ENCODE measurements at regions not wholly inside any gene's neighbourhood (a gene's known extent, or its start where the extent isn't known, plus 50 kb on each side); places are given as distances from the start of the nearest gene placed in this dataset.
"Not testable (repeated sequence)": the region's sequence is repeated elsewhere in the genome, so short reads cannot be mapped to it uniquely, and the experiment has no call there.

DNA sequence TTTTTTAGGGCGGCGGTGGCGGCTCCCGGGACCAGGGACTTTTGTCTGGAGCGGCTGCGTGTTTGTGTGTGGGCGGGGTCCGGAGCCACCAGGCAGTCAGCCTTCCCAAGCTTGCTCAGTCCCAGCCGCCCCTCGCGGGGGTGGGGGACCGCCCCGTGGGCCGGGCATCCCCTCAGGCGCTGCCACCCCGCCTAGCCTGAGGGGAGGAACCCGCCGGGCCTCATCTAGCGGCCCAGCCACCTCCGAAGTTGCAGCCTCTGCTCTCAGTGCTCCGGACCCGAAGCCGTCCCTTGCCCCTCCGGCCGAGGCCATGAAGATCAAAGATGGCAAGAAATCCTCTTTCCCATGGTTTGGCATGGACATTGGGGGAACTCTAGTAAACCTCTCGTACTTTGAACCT, 235.2 kb downstream of the OR4C45 start:
- no peak for DNase-seq

DNA sequence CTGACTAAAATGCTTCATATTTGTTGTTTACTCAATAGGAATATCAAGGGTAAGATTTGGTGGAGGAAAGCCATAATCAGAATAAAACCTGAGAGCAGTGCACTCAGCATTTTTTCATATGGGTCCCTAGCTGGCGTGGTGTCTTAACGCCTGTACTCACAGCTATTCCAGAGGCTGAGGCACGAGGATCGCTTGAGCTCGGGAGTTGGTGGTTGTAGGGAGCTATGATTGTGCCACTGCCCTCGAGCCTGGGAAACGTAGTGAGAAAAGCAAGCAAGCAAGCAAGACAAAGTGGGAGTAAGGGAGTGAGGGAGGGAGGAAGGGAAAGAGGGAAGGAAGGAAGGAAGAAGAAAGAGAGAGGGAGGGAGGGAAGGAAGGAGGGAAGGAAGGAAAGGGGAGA, 242.5 kb downstream of the OR4C45 start:
- no peak for DNase-seq

DNA sequence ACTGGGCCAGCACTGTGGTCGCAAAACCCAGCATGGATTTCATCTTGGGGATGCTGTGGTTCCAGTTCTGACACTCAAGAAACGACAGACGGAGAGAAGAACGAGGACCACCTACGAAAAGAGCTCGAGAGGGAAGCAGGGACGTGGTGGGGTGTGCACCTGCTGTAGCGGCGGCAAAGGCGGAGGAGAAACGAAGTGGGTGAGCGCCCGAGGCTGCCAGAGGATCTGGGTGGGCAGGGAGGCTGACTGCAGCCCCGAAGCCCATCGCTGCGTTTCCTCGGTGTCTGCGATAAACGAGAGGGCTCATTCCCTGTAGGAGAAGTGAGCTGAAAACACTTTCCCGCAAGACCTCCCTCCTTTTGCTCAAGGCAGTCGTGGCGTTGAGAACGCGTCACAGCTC, 246.1 kb downstream of the OR4C45 start:
- DNase-seq: no peak

DNA sequence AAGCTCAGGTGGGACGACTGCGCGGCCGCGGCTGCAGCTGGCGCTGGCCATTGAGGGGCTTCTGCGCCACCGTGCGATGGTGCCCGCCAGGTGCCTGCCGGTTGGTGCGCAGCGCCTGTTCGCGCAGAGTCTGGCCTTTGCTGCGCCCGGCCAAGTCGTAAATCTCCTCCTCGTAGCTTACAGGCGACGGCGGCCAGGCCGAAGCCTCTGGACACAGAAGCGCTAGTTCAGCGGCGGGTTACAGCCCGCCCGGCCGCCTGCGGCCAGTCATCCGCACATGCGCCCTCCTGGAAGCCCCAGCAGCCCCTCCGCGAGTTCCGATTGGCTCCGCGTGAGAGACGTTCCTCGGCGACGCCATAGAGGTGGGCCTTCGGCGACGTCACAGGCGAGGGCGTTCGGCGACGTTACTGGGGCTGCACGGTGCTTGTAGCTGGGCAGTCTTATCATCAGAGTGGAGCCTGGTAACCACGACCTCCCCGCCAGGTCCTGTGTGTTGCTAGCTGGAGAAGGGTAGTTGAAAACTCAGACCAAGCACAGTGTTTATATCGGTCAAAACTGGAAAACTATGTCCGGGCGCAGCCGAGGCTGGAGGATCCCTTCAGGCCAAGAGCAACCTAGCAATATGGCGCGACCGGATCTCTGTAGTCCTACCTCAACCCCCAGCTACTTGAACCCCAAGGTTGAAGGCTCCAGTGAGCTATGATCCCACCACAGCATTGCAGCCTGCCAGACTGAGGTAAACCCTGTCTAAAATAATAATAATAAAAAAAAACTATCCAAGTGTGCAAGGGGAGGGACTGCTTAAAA, 265.7 kb downstream of the OR4C45 start:
- DNase-seq: no peak

DNA sequence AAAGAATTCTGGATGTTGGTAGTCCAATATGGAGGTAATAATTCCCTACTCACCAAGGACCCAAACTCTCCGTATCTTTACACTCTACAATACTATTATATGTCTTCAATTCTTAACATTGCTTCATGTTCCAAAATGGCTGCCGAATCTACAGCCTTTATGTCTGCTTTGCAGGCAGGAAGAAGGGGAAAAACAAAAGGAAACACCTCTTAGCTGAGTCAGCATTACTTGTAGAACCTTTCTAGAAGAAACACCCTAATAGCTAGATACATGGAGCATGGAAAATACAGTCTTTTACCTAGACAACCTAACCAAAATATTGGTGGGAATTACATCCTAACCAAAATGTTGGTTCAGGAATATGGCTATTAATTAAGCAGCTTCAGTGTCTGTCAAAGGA, 298.0 kb downstream of the OR4C45 start:
- DNase-seq: not testable (repeated sequence)

DNA sequence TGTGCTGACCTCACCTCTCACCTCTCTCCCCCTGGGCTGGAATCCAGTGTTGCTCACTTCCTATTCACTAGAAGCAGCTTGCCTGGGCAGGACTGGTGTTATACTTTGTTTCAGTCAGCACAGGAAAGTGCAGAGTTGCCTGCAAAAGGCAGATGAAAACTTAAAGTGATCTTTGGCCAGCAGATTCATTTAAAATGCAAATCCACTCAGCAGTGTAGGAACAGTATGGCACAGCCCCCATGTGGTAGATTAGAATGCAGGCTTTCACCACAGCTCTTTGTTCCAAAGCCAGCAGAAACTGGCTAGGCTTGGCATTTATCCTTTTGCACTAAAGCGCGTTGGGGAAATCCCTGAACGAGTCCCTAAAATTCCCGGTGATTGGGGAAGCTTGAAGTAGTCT, 301.2 kb downstream of the OR4C45 start:
- no peak for DNase-seq

DNA sequence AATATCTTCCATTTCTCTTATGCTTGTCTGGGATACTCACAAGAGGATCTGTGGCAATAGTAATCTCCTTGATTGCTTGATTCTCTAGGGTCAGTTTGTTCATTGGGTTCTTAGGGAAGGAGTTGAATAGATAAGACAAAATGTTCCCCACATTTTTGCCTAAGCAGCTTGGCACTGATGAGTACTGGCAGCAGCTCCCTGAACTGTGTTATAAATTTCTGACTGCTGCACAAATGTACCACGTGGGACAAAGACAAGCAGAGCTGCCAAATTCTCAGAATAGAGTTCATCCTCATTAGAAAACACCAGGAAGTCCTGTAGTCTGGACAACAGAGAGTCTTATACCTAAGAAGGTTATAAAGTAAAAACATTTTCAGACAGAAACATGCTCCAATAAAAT, 304.8 kb downstream of the OR4C45 start:
- DNase-seq: not testable (repeated sequence)

DNA sequence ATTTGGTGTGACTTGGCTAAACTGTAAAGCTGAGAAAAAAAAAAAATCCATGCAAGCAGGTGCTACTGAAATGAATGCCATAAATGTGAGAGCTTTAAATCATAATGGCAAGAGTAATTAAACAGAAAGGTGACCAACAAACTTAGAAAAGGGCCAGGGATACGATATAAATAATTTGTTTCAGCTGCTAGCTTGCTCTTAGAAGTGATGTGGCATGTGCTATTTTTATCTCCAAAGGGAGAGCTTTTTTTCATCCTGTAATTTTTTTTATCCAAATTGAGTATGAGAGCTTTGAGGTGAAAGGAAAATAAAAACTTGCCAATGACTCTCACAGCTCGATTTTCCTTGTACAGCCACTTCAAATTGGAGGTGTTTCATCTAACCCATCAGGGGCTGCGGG, 315.3 kb downstream of the OR4C45 start:
- not testable (repeated sequence) for DNase-seq

DNA sequence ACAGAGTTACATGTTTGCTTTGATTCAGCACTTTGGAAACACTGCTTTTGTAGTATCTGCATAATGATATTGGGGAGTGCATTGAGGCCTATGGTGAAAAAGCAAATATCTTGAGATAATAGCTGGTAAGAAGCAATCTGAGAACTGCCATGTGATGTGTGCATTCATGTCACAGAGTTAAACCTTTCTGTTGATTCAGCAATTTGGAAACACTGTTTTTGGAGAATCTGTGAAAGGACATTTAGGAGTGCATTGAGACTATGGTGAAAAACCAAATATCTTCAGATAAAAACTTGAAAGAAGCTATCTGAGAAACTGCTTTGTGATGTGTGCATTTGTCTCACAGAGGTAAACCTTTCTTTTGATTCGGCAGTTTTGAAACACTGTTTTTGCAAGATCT, 346.8 kb downstream of the OR4C45 start:
- no peak for DNase-seq

DNA sequence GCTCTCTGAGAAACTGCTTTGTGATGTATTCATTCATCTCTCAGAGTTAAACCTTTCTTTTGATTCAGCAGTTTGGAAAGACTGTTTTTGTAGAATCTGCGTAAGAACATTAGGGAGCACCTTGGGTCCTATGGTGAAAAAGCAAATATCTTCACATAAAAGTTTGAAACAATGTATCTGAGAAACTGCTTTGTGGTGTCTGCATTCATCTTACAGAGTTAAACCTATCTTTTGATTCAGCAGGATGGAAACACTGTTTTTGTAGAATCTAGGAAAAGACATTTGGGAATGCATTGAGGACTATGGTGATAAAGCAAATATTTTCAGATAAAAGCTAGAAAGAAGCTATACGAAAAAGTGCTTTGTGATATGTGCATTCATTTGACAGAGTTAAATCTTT, 361.3 kb downstream of the OR4C45 start:
- DNase-seq: no peak

DNA sequence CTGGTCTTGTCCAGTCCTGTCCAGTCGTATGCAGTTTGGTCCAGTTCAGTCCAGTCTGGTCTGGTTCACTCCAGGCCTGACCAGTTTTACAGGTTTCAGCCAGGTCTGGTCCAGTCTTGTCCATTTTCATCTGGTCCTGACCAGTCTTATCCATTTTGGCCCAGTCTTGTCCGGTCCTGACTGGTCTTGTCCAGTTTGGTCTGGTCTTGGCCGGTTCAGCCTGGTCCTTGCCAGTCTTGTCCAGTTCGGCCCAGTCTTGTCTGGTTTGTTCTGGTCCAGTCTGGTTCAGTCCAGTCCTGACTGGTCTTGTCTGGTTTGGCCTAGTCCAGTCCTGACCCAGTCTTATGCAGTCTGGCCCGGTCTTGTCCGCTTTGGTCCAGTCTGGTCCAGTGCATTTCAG, 380.2 kb downstream of the OR4C45 start:
- no peak for DNase-seq

DNA sequence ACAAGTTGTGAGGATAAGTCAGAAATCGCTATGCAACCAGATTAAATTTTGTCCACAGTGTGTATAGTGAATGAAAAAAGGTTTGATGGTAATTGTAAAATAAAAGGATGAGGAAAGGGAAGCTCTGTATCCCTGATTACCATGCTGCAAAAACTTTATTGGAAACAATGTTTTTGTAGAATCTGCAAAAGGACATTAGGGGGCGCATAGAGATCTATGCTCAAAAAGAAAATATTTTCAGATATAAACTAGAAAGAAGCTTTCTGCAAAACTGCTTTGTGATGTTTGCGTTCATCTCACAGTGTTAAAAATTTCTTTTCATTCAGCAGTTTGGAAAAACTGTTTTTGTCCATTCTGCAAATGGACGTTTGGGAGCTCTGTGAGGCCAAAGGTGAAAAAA, 390.5 kb downstream of the OR4C45 start:
- no peak for DNase-seq
